GM18505 (cell line): ENCODE measurements at regions not wholly inside any gene's neighbourhood (a gene's known extent, or its start where the extent isn't known, plus 50 kb on each side); places are given as distances from the start of the nearest gene placed in this dataset.

ENCODE experiments used
- ATAC-seq: cut with Tn5 transposase; IDR thresholded peaks from one replicate; pipeline ENCODE4 v1.9.1; 2021; ENCODE audit not compliant: unreplicated experiment
- POLR2A ChIP-seq: IDR thresholded peaks from 4 replicates; pipeline ENCODE4 v1.6.1; 2011; ENCODE audit warnings: borderline replicate concordance; ENCODE audit not compliant: insufficient read depth, insufficient read length; ENCODE audit errors: extremely low read depth

DNA sequence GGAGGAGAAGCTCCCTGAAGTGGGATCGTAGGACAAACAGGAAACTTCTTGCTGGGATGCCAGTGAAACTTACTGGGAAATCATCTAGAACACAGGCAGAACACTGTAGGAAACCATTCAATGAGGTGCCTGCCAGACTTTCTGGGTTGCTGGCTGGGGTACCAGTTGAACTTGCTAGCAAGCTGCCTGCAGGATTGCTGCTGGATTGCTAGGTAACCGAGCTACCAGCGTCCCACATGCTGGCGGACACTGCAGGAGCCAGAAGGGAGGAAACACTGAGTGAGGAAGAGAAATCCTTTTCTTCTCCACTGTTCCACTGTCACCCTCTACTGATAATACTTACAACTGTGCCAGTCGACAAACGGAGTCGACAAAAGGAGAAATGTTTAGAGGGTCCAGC lies 91.3 kb upstream of the SLC35B3 start:
- ATAC-seq: no peak
- TF ChIP-seq POLR2A: no peak

- no peak for ATAC-seq
- no peak for TF ChIP-seq POLR2A
These were observed 90.0 kb upstream of the SLC35B3 start for GRCh38 chr6:8525370-8525769.

- no peak for TF ChIP-seq POLR2A
- ATAC-seq: no peak
These were observed 77.8 kb upstream of the SLC35B3 start for GRCh38 chr6:8513174-8513573.

- no peak for TF ChIP-seq POLR2A
- ATAC-seq: no peak
These were observed 71.9 kb upstream of the SLC35B3 start for GRCh38 chr6:8507286-8507685.

- no peak for ATAC-seq
- no peak for TF ChIP-seq POLR2A
These were observed 70.8 kb upstream of the SLC35B3 start for GRCh38 chr6:8506126-8506525.

DNA sequence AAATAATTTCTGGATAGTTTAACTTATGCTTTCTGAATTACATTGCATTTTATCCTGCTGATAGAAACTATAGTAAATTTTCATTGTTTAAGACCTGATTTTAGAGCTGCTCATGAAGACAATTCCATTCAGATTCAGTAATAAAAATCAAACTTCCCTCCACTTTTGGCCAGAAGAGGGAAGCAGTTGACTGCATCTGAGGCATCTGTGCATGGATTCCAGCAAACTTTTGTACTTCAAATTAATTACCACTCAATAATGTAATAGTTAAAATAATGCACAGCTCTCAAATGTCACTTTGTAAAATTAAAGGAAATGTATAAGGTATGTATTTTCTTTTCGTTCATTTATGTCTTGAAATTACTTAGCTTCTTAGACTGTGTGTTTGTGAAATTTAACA lies 64.2 kb upstream of the SLC35B3 start:
- no peak for ATAC-seq
- TF ChIP-seq POLR2A: no peak

GRCh38 chr6:8494730-8495129 lies 59.4 kb upstream of the SLC35B3 start:
- no peak for ATAC-seq
- no peak for TF ChIP-seq POLR2A

GRCh38 chr6:8492536-8493133 lies 57.3 kb upstream of the SLC35B3 start:
- TF ChIP-seq POLR2A: no peak
- ATAC-seq: no peak
